ENCODE measurements at regions not wholly inside any gene's neighbourhood (a gene's known extent, or its start where the extent isn't known, plus 50 kb on each side); places are given as distances from the start of the nearest gene placed in this dataset.

GRCh38 chr2:122481244-122481622 is 725.8 kb downstream of the TSN start:
- Histone ChIP-seq H2AFZ (ENCODE audit: insufficient read depth, low read depth, low read length, poor library complexity, severe bottlenecking) (no peak overlapping the region), H3K27ac (ENCODE audit: low read length in 2 of 2) (no peak overlapping the region), H3K27me3 (replicated peaks in 1 of 4; ENCODE audit: control extremely low read depth in 1 of 4, control insufficient read depth in 3 of 4, insufficient read depth in 4 of 4, low read length in 3 of 4) (no peaks in the 10 kb centered on the region), H3K9me3 (ENCODE audit: control extremely low read depth in 1 of 3, control insufficient read depth in 2 of 3, insufficient read depth in 1 of 3, low read length in 2 of 3) (peaks cover 0 to 3% (median 0%) of the 10 kb centered on the region in 3 donors), H3K4me2 (replicated peaks; ENCODE audit: low read depth, low read length, poor library complexity, severe bottlenecking) (no peak overlapping the region), H3K9ac (ENCODE audit: low read length) (no peak overlapping the region), H3K4me3 (ENCODE audit: control extremely low read depth in 1 of 5, extremely low read depth in 1 of 5, insufficient read depth in 1 of 5, low read depth in 2 of 5, low read length in 4 of 5) (no peak overlapping the region), H4K20me1 (ENCODE audit: control insufficient read depth, insufficient read depth, low read length, poor library complexity, severe bottlenecking) (no peaks in the 10 kb centered on the region), H3K4me1 (ENCODE audit: control insufficient read depth in 2 of 2, insufficient read depth in 2 of 2, low read length in 2 of 2) (no peaks in the 10 kb centered on the region), H3K36me3 (replicated peaks in 1 of 2; ENCODE audit: control extremely low read depth in 1 of 2, control insufficient read depth in 1 of 2, extremely low read depth in 1 of 2, insufficient read depth in 2 of 2, low read length in 1 of 2) (no peaks in the 10 kb centered on the region), H3K79me2 (ENCODE audit: control insufficient read depth, insufficient read depth, low read length) (no peaks in the 10 kb centered on the region)
- ChIA-PET CTCF (no interaction called here), POLR2A (no interaction called here)
- intact Hi-C loops (cut with micrococcal nuclease): no loop called here
- no peak overlapping the region for H3K4me3 Mint-ChIP-seq
- no peak for DNase-seq
- no peak for ATAC-seq (ENCODE audit: low read depth)
- TF ChIP-seq EZH2 (IDR thresholded peaks at IDR 0.05; ENCODE audit: borderline replicate concordance, insufficient read depth, low read depth, low read length, poor library complexity, severe bottlenecking): no peak
- TF ChIP-seq, protein P1, sequence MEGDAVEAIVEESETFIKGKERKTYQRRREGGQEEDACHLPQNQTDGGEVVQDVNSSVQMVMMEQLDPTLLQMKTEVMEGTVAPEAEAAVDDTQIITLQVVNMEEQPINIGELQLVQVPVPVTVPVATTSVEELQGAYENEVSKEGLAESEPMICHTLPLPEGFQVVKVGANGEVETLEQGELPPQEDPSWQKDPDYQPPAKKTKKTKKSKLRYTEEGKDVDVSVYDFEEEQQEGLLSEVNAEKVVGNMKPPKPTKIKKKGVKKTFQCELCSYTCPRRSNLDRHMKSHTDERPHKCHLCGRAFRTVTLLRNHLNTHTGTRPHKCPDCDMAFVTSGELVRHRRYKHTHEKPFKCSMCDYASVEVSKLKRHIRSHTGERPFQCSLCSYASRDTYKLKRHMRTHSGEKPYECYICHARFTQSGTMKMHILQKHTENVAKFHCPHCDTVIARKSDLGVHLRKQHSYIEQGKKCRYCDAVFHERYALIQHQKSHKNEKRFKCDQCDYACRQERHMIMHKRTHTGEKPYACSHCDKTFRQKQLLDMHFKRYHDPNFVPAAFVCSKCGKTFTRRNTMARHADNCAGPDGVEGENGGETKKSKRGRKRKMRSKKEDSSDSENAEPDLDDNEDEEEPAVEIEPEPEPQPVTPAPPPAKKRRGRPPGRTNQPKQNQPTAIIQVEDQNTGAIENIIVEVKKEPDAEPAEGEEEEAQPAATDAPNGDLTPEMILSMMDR (IDR thresholded peaks at IDR 0.05): no peak
- H3K9me3 Mint-ChIP-seq (ENCODE audit: insufficient read depth): no peaks in the 10 kb centered on the region
- H3K27ac Mint-ChIP-seq: no peak overlapping the region
- WGBS (ENCODE audit: insufficient coverage): no CpG with 5 or more reads among the region's 2 CpGs
- H3K4me1 Mint-ChIP-seq: no peaks in the 10 kb centered on the region
- no peaks in the 10 kb centered on the region for H3K27me3 Mint-ChIP-seq

DNA sequence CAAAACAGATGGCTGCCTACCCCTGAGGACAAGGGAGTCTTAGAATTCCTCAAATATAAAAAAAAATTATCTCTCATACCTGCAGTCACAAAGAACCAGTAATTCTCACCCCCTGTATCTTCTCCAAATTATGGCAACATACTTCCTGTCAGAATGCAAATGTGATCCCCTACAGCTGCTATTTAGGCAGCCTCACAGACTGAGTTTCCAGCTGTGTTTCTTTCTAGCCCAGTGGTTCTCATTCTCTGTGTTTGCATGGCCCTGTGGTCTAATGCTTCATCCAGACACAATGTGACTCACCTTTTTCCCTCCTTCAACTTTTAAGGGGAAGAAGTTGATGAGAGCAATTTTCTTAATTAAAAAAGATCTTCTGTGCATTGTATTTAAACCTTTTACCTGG is 726.3 kb downstream of the TSN start:
- ATAC-seq (ENCODE audit: low read depth) (no peak), DNase-seq (no peak)
- Histone ChIP-seq H2AFZ (ENCODE audit: insufficient read depth, low read depth, low read length, poor library complexity, severe bottlenecking) (no peak overlapping the region), H3K36me3 (replicated peaks in 1 of 2; ENCODE audit: control extremely low read depth in 1 of 2, control insufficient read depth in 1 of 2, extremely low read depth in 1 of 2, insufficient read depth in 2 of 2, low read length in 1 of 2) (no peaks in the 10 kb centered on the region), H3K9ac (ENCODE audit: low read length) (no peak overlapping the region), H3K4me2 (replicated peaks; ENCODE audit: low read depth, low read length, poor library complexity, severe bottlenecking) (no peak overlapping the region), H3K79me2 (ENCODE audit: control insufficient read depth, insufficient read depth, low read length) (no peaks in the 10 kb centered on the region), H3K27me3 (replicated peaks in 1 of 4; ENCODE audit: control extremely low read depth in 1 of 4, control insufficient read depth in 3 of 4, insufficient read depth in 4 of 4, low read length in 3 of 4) (no peaks in the 10 kb centered on the region), H4K20me1 (ENCODE audit: control insufficient read depth, insufficient read depth, low read length, poor library complexity, severe bottlenecking) (no peaks in the 10 kb centered on the region), H3K4me1 (ENCODE audit: control insufficient read depth in 2 of 2, insufficient read depth in 2 of 2, low read length in 2 of 2) (no peaks in the 10 kb centered on the region), H3K9me3 (ENCODE audit: control extremely low read depth in 1 of 3, control insufficient read depth in 2 of 3, insufficient read depth in 1 of 3, low read length in 2 of 3) (peaks cover 0 to 3% (median 0%) of the 10 kb centered on the region in 3 donors), H3K4me3 (ENCODE audit: control extremely low read depth in 1 of 5, extremely low read depth in 1 of 5, insufficient read depth in 1 of 5, low read depth in 2 of 5, low read length in 4 of 5) (no peak overlapping the region), H3K27ac (ENCODE audit: low read length in 2 of 2) (no peak overlapping the region)
- CTCF ChIA-PET: no interaction called here
- POLR2A ChIA-PET: no interaction called here
- TF ChIP-seq EZH2 (IDR thresholded peaks at IDR 0.05; ENCODE audit: borderline replicate concordance, insufficient read depth, low read depth, low read length, poor library complexity, severe bottlenecking): no peak
- TF ChIP-seq, protein P1 (IDR thresholded peaks at IDR 0.05): no peak
- H3K4me1 Mint-ChIP-seq: no peaks in the 10 kb centered on the region
- H3K27me3 Mint-ChIP-seq: no peaks in the 10 kb centered on the region
- H3K9me3 Mint-ChIP-seq (ENCODE audit: insufficient read depth): no peaks in the 10 kb centered on the region
- H3K27ac Mint-ChIP-seq: no peak overlapping the region
- H3K4me3 Mint-ChIP-seq: no peak overlapping the region
- intact Hi-C loops (cut with micrococcal nuclease): no loop called here
